GM23338 (cell line): ENCODE measurements at regions not wholly inside any gene's neighbourhood (a gene's known extent, or its start where the extent isn't known, plus 50 kb on each side); places are given as distances from the start of the nearest gene placed in this dataset.

Experiments used
- ATAC-seq: fragments of 200-7000 bp; cut with Tn5 transposase; 3 replicates; pipeline ENCODE4 v1.9.1; 2020
- DNase-seq: peaks from one replicate; pipeline ENCODE4 v3.0.0-alpha.2; 2015; ENCODE audit warnings: low spot score
- H2AFZ ChIP-seq: fragments of 200-600 bp; sonication (generic); 2 replicates; pipeline ENCODE4 v1.8.0; 2016; ENCODE audit warnings: antibody characterized with exemption, mild to moderate bottlenecking, moderate library complexity
- H3F3A ChIP-seq: fragments of 200-600 bp; sonication (generic); replicated peaks from 2 replicates; pipeline ENCODE4 v1.8.0; 2017; ENCODE audit warnings: antibody characterized with exemption, mixed run types, low read depth
- H3K27ac ChIP-seq: fragments of 200-600 bp; sonication (generic); 2 replicates; pipeline ENCODE4 v1.6.1; 2016; ENCODE audit warnings: low read depth
- H3K27me3 ChIP-seq: fragments of 200-600 bp; sonication (generic); 2 replicates; pipeline ENCODE4 v1.8.0; 2016; ENCODE audit warnings: mild to moderate bottlenecking, mixed run types, moderate library complexity; ENCODE audit not compliant: insufficient read depth
- H3K36me3 ChIP-seq: fragments of 200-600 bp; sonication (generic); 2 replicates; pipeline ENCODE4 v1.8.0; 2016; ENCODE audit warnings: mild to moderate bottlenecking; ENCODE audit not compliant: insufficient read depth
- H3K4me1 ChIP-seq: fragments of 200-600 bp; sonication (generic); 2 replicates; pipeline ENCODE4 v1.8.0; 2016; ENCODE audit warnings: mild to moderate bottlenecking, moderate library complexity; ENCODE audit not compliant: insufficient read depth
- H3K4me2 ChIP-seq: fragments of 200-600 bp; sonication (generic); 2 replicates; pipeline ENCODE4 v1.7.1; 2017; ENCODE audit warnings: mixed run types
- H3K4me3 ChIP-seq: fragments of 200-600 bp; sonication (generic); 2 replicates; pipeline ENCODE4 v1.6.1; 2016; ENCODE audit warnings: mixed run types
- H3K79me2 ChIP-seq: fragments of 200-600 bp; sonication (generic); replicated peaks from 2 replicates; pipeline ENCODE4 v1.8.0; 2017; ENCODE audit warnings: mild to moderate bottlenecking; ENCODE audit not compliant: insufficient read depth
- H3K9me2 ChIP-seq: fragments of 200-600 bp; sonication (generic); 2 replicates; pipeline ENCODE4 v1.8.0; 2017; ENCODE audit not compliant: insufficient read depth
- H4K20me1 ChIP-seq: fragments of 200-600 bp; sonication (generic); replicated peaks from 2 replicates; pipeline ENCODE4 v1.8.0; 2017; ENCODE audit warnings: mild to moderate bottlenecking; ENCODE audit not compliant: insufficient read depth
- H3K27ac Mint-ChIP-seq: 2 replicates; pipeline ENCODE4 v1.8.0; 2020; ENCODE audit warnings: inconsistent platforms, mild to moderate bottlenecking, moderate library complexity, mixed read lengths
- H3K27me3 Mint-ChIP-seq: 3 replicates; pipeline ENCODE4 v1.8.0; 2022; ENCODE audit warnings: low read depth, mild to moderate bottlenecking, moderate library complexity, mixed read lengths, inconsistent platforms; ENCODE audit not compliant: insufficient read depth, poor library complexity
- H3K36me3 Mint-ChIP-seq: 3 replicates; pipeline ENCODE4 v1.8.0; 2021; ENCODE audit warnings: low read depth, mild to moderate bottlenecking, inconsistent platforms, moderate library complexity, mixed read lengths
- H3K4me1 Mint-ChIP-seq: 3 replicates; pipeline ENCODE4 v1.8.0; 2020; ENCODE audit warnings: mild to moderate bottlenecking, inconsistent platforms, mixed read lengths
- H3K4me3 Mint-ChIP-seq: 3 replicates; pipeline ENCODE4 v1.8.0; 2021; ENCODE audit warnings: moderate library complexity, mild to moderate bottlenecking, inconsistent platforms, mixed read lengths
- H3K9me3 Mint-ChIP-seq: 3 replicates; pipeline ENCODE4 v1.8.0; 2020; ENCODE audit warnings: moderate library complexity, mild to moderate bottlenecking, inconsistent platforms, mixed read lengths
- CREB1 ChIP-seq: fragments of 250-450 bp; sonication (Bioruptor Pico); IDR thresholded peaks from 2 replicates; pipeline ENCODE4 v1.5.0; 2020; ENCODE audit warnings: low read depth, mild to moderate bottlenecking, moderate library complexity
- CTCF ChIP-seq, 2 experiments: fragments of 200-600 bp in 1 of 2; sonication (generic) in 1 of 2; conservative IDR thresholded peaks; 2 replicates each; pipeline versions ENCODE4 v1.5.1 to v1.6.1; 2016 to 2017; ENCODE audit warnings: antibody characterized with exemption in 2 of 2, low read depth in 2 of 2, mild to moderate bottlenecking in 2 of 2, moderate library complexity in 1 of 2
- EZH2 ChIP-seq: fragments of 200-600 bp; sonication (generic); IDR thresholded peaks from one replicate; pipeline ENCODE4 v1.8.0; 2017; ENCODE audit warnings: antibody characterized with exemption, mild to moderate bottlenecking, low read depth; ENCODE audit not compliant: unreplicated experiment
- EZH2phosphoT487 ChIP-seq: fragments of 200-600 bp; sonication (generic); IDR thresholded peaks from one replicate; pipeline ENCODE4 v1.8.1; 2018; ENCODE audit warnings: antibody characterized with exemption; ENCODE audit not compliant: unreplicated experiment
- JUNB ChIP-seq: IDR thresholded peaks from one replicate; pipeline ENCODE4 v1.6.1; 2016; ENCODE audit warnings: antibody characterized with exemption; ENCODE audit not compliant: unreplicated experiment
- NANOG ChIP-seq: IDR thresholded peaks from 2 replicates; pipeline ENCODE4 v1.6.1; 2016; ENCODE audit warnings: antibody characterized with exemption, borderline replicate concordance
- POLR2AphosphoS5 ChIP-seq: IDR thresholded peaks from 2 replicates; pipeline ENCODE4 v1.6.1; 2016; ENCODE audit warnings: antibody characterized with exemption, low read depth
- STAT1 ChIP-seq: IDR thresholded peaks from one replicate; pipeline ENCODE4 v1.6.1; 2016; ENCODE audit warnings: antibody characterized with exemption; ENCODE audit not compliant: unreplicated experiment
- ZNF114 ChIP-seq: fragments of 250-450 bp; sonication (Bioruptor Pico); IDR thresholded peaks from 2 replicates; pipeline ENCODE4 v1.5.0; 2020; ENCODE audit warnings: mild to moderate bottlenecking, moderate library complexity
- ZNF331 ChIP-seq: fragments of 250-450 bp; sonication (Bioruptor Pico); IDR thresholded peaks from 2 replicates; pipeline ENCODE4 v1.5.0; 2020; ENCODE audit warnings: low read depth, mild to moderate bottlenecking, moderate library complexity
- TF ChIP-seq, protein P1 (sequence below): IDR thresholded peaks from one replicate; pipeline ENCODE4 v1.6.1; 2018; ENCODE audit warnings: antibody characterized with exemption; ENCODE audit not compliant: unreplicated experiment
- TF ChIP-seq, protein P2 (sequence below): IDR thresholded peaks from 2 replicates; pipeline ENCODE4 v1.6.1; 2016; ENCODE audit warnings: antibody characterized with exemption

- H3K79me2 ChIP-seq, result no peaks in the 10 kb centered on the region
- no peaks in the 10 kb centered on the region for H3K36me3 ChIP-seq
- no peaks in the 10 kb centered on the region for H3K27me3 ChIP-seq
- DNase-seq (no peak), ATAC-seq (no peak)
- Mint-ChIP-seq H3K27ac (no peak overlapping the region), H3K36me3 (0 out of 3 replicates have a peak, but pooled peaks cover 3% of the 10 kb centered on the region), H3K4me3 (no peak overlapping the region), H3K27me3 (no peaks in the 10 kb centered on the region), H3K4me1 (no peaks in the 10 kb centered on the region), H3K9me3 (peaks cover 6% of the 10 kb centered on the region; the same call in 1 of the 3 replicates)
- no peak overlapping the region for H3K4me3 ChIP-seq
- TF ChIP-seq CREB1 (CRISPR knock-in tag), result no peak
- no peak for TF ChIP-seq ZNF114 (CRISPR knock-in tag)
- TF ChIP-seq NANOG, result no peak
- TF ChIP-seq JUNB, result no peak
- TF ChIP-seq CTCF (conservative IDR thresholded peaks at IDR 0.05; ENCODE audit: low read depth in 2 of 2), result no peak
- TF ChIP-seq, protein P1, sequence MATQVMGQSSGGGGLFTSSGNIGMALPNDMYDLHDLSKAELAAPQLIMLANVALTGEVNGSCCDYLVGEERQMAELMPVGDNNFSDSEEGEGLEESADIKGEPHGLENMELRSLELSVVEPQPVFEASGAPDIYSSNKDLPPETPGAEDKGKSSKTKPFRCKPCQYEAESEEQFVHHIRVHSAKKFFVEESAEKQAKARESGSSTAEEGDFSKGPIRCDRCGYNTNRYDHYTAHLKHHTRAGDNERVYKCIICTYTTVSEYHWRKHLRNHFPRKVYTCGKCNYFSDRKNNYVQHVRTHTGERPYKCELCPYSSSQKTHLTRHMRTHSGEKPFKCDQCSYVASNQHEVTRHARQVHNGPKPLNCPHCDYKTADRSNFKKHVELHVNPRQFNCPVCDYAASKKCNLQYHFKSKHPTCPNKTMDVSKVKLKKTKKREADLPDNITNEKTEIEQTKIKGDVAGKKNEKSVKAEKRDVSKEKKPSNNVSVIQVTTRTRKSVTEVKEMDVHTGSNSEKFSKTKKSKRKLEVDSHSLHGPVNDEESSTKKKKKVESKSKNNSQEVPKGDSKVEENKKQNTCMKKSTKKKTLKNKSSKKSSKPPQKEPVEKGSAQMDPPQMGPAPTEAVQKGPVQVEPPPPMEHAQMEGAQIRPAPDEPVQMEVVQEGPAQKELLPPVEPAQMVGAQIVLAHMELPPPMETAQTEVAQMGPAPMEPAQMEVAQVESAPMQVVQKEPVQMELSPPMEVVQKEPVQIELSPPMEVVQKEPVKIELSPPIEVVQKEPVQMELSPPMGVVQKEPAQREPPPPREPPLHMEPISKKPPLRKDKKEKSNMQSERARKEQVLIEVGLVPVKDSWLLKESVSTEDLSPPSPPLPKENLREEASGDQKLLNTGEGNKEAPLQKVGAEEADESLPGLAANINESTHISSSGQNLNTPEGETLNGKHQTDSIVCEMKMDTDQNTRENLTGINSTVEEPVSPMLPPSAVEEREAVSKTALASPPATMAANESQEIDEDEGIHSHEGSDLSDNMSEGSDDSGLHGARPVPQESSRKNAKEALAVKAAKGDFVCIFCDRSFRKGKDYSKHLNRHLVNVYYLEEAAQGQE, result no peak
- TF ChIP-seq, protein P2, sequence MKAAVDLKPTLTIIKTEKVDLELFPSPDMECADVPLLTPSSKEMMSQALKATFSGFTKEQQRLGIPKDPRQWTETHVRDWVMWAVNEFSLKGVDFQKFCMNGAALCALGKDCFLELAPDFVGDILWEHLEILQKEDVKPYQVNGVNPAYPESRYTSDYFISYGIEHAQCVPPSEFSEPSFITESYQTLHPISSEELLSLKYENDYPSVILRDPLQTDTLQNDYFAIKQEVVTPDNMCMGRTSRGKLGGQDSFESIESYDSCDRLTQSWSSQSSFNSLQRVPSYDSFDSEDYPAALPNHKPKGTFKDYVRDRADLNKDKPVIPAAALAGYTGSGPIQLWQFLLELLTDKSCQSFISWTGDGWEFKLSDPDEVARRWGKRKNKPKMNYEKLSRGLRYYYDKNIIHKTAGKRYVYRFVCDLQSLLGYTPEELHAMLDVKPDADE, result no peak
- H3K4me2 ChIP-seq, result no peak overlapping the region
- H3K4me1 ChIP-seq, result no peaks in the 10 kb centered on the region
- no peaks in the 10 kb centered on the region for H3K9me2 ChIP-seq
- H3K27ac ChIP-seq, result no peak overlapping the region
- H3F3A ChIP-seq, result no peaks in the 10 kb centered on the region
- no peaks in the 10 kb centered on the region for H4K20me1 ChIP-seq
- H2AFZ ChIP-seq, result no peak overlapping the region
These were observed 563.6 kb upstream of the PRMT6 start for GRCh38 chr1:106492880-106493279.

DNA sequence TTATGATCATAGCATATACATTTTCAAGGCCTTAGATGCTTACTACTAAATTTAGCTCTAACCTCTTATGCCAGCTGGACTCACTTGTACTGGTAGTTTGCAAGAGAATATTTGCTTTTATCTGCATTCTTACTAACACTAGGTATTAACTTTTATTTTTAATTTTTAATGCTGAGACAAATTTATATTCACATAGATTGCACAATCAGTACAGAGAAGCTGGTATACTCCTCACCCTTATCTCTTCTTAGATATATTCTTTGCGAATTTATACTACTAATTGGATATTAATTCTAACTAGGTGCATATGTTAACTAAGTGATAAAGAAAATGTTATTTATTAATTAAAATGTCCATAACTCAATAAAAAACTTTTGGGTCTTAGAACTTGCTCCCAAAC lies 561.8 kb upstream of the PRMT6 start:
- Mint-ChIP-seq H3K36me3 (no peaks in the 10 kb centered on the region), H3K4me1 (no peaks in the 10 kb centered on the region), H3K9me3 (no peaks in the 10 kb centered on the region), H3K4me3 (no peak overlapping the region), H3K27me3 (no peaks in the 10 kb centered on the region), H3K27ac (no peak overlapping the region)
- no peaks in the 10 kb centered on the region for H3K36me3 ChIP-seq
- no peaks in the 10 kb centered on the region for H3K4me1 ChIP-seq
- H2AFZ ChIP-seq, result no peak overlapping the region
- H3K4me3 ChIP-seq, result no peak overlapping the region
- no peak for DNase-seq
- H3K79me2 ChIP-seq, result no peaks in the 10 kb centered on the region
- no peaks in the 10 kb centered on the region for H4K20me1 ChIP-seq
- no peaks in the 10 kb centered on the region for H3F3A ChIP-seq
- H3K4me2 ChIP-seq, result no peak overlapping the region
- no peaks in the 10 kb centered on the region for H3K27me3 ChIP-seq
- H3K9me2 ChIP-seq, result no peaks in the 10 kb centered on the region
- no peak overlapping the region for H3K27ac ChIP-seq
- ATAC-seq, result no peak
- no peak for TF ChIP-seq EZH2phosphoT487
- TF ChIP-seq ZNF331 (CRISPR knock-in tag), result no peak
- TF ChIP-seq ZNF114 (CRISPR knock-in tag), result no peak
- TF ChIP-seq CTCF (conservative IDR thresholded peaks at IDR 0.05; ENCODE audit: low read depth in 2 of 2), result no peak
- TF ChIP-seq, protein P1, result no peak
- no peak for TF ChIP-seq EZH2
- no peak for TF ChIP-seq STAT1
- TF ChIP-seq JUNB, result no peak
- TF ChIP-seq POLR2AphosphoS5, result no peak
- no peak for TF ChIP-seq CREB1 (CRISPR knock-in tag)
- no peak for TF ChIP-seq NANOG
